OCI-LY7 (cell line): ENCODE measurements at regions not wholly inside any gene's neighbourhood (a gene's known extent, or its start where the extent isn't known, plus 50 kb on each side); places are given as distances from the start of the nearest gene placed in this dataset.

Experiments used
- BruUV-seq: library from RNA; stranded (reverse); fragments of 400-500 nt; replicated peaks from 2 replicates; lab custom pipeline; 2021; lab: Mats Ljungman, UMichigan
- CTCF ChIA-PET: fragments of 300-600 bp; sonication (Branson Sonifier 250); formaldehyde crosslinking; loops from one replicate; lab custom pipeline; 2022; ENCODE audit warnings: antibody characterized with exemption; ENCODE audit not compliant: unreplicated experiment; lab: Charles Lee
- POLR2A ChIA-PET: fragments of 300-600 bp; sonication (Branson Sonifier 250); formaldehyde crosslinking; loops from one replicate; lab custom pipeline; 2022; ENCODE audit warnings: antibody characterized with exemption; lab: Charles Lee
- DNase-seq: peaks from one replicate; pipeline ENCODE4 v3.0.0-alpha.2; 2015; ENCODE audit warnings: low spot score
- H2AFZ ChIP-seq: fragments of 200-600 bp; sonication (generic), shearing (Covaris generic); 2 replicates; pipeline ENCODE4 v1.6.1; 2014; ENCODE audit warnings: mild to moderate bottlenecking, antibody characterized with exemption, low read length, moderate library complexity
- H3K27ac ChIP-seq: fragments of 200-600 bp; sonication (generic); 2 replicates; pipeline ENCODE4 v1.5.1; 2014; ENCODE audit warnings: mixed run types, low read depth, mild to moderate bottlenecking, moderate library complexity, low read length, inconsistent platforms; ENCODE audit not compliant: poor library complexity, severe bottlenecking
- H3K36me3 ChIP-seq: fragments of 200-600 bp; sonication (generic); 2 replicates; pipeline ENCODE4 v1.6.1; 2014; ENCODE audit warnings: mild to moderate bottlenecking, antibody characterized with exemption, low read length, moderate library complexity, mixed read lengths; ENCODE audit not compliant: insufficient read depth
- H3K4me1 ChIP-seq: fragments of 200-600 bp; sonication (generic); 2 replicates; pipeline ENCODE4 v1.5.1; 2014; ENCODE audit warnings: mild to moderate bottlenecking, low read length; ENCODE audit not compliant: insufficient read depth, poor library complexity, severe bottlenecking
- H3K4me2 ChIP-seq: fragments of 200-600 bp; sonication (generic); 2 replicates; pipeline ENCODE4 v1.6.1; 2014; ENCODE audit warnings: mild to moderate bottlenecking, low read length
- H3K4me3 ChIP-seq: fragments of 200-600 bp; sonication (generic); 2 replicates; pipeline ENCODE4 v1.5.1; 2014; ENCODE audit warnings: mild to moderate bottlenecking, low read depth, low read length; ENCODE audit not compliant: poor library complexity, severe bottlenecking
- H3K79me2 ChIP-seq: fragments of 200-600 bp; sonication (generic); 2 replicates; pipeline ENCODE4 v1.6.1; 2016; ENCODE audit warnings: low read depth, mild to moderate bottlenecking, low read length, moderate library complexity, mixed read lengths; ENCODE audit not compliant: insufficient read depth
- H3K9me2 ChIP-seq: fragments of 200-600 bp; sonication (generic); 2 replicates; pipeline ENCODE4 v1.6.1; 2016; ENCODE audit warnings: mild to moderate bottlenecking, low read length, mixed read lengths; ENCODE audit not compliant: insufficient read depth
- H3K9me3 ChIP-seq: fragments of 200-600 bp; sonication (generic); 2 replicates; pipeline ENCODE4 v1.6.1; 2014; ENCODE audit warnings: mild to moderate bottlenecking, mixed run types, low read length, mixed read lengths
- H4K20me1 ChIP-seq: fragments of 200-600 bp; sonication (generic); 2 replicates; pipeline ENCODE4 v1.6.1; 2014; ENCODE audit warnings: mild to moderate bottlenecking, antibody characterized with exemption, low read length, moderate library complexity, mixed read lengths; ENCODE audit not compliant: insufficient read depth
- EZH2phosphoT487 ChIP-seq: fragments of 200-600 bp; sonication (generic); IDR thresholded peaks from 2 replicates; pipeline ENCODE4 v1.6.1; 2018; ENCODE audit warnings: low read depth, borderline replicate concordance, mild to moderate bottlenecking, mixed run types, antibody characterized with exemption, low read length, moderate library complexity, mixed read lengths
- intact Hi-C: fragments of 100-400 bp; cut with micrococcal nuclease; formaldehyde crosslinking; loops from one replicate; pipeline ENCODE4 v1.10.0; 2022; ENCODE audit not compliant: unreplicated experiment
- TF ChIP-seq, protein P1 (sequence below): fragments of 200-600 bp; sonication (generic); conservative IDR thresholded peaks from 2 replicates; pipeline ENCODE4 v1.5.1; 2014; ENCODE audit warnings: mild to moderate bottlenecking, antibody characterized with exemption, low read length, moderate library complexity, mixed read lengths

DNA sequence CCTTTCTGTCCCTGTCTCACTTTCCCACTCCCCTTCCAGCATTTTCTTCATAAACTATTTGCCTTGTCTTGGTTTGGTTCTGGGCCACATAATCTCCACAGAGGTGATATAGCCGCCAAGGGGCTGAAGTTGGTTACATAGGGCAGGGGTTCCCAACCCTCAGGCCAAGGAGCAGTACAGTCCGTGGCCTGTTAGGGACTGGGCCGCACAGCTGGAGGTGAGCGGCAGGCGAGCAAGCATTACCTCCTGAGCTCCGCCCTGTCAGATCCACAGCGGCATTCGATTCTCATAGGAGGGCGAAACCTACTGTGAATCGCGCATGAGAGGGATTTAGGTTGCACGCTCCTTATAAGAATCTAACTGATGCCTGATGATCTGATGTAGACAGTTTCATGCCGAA is 80.6 kb upstream of the HIF1A start:
- Histone ChIP-seq H3K27ac (no peak overlapping the region), H3K36me3 (no peaks in the 10 kb centered on the region), H3K4me1 (peaks cover 12% of the 10 kb centered on the region), H3K9me3 (no peaks in the 10 kb centered on the region), H4K20me1 (no peaks in the 10 kb centered on the region), H3K9me2 (no peaks in the 10 kb centered on the region), H3K79me2 (no peaks in the 10 kb centered on the region), H2AFZ (no peak overlapping the region), H3K4me3 (no peak overlapping the region), H3K4me2 (no peak overlapping the region)
- ChIA-PET CTCF (no interaction called here), POLR2A (interaction anchor here (0.5 kb wide), 1 partner anchor 9 kb away, joined by 5 read pairs; no protein-coding TSS in a partner anchor)
- no peak for DNase-seq
- TF ChIP-seq, protein P1, sequence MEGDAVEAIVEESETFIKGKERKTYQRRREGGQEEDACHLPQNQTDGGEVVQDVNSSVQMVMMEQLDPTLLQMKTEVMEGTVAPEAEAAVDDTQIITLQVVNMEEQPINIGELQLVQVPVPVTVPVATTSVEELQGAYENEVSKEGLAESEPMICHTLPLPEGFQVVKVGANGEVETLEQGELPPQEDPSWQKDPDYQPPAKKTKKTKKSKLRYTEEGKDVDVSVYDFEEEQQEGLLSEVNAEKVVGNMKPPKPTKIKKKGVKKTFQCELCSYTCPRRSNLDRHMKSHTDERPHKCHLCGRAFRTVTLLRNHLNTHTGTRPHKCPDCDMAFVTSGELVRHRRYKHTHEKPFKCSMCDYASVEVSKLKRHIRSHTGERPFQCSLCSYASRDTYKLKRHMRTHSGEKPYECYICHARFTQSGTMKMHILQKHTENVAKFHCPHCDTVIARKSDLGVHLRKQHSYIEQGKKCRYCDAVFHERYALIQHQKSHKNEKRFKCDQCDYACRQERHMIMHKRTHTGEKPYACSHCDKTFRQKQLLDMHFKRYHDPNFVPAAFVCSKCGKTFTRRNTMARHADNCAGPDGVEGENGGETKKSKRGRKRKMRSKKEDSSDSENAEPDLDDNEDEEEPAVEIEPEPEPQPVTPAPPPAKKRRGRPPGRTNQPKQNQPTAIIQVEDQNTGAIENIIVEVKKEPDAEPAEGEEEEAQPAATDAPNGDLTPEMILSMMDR = no peak
- TF ChIP-seq EZH2phosphoT487 = no peak
- intact Hi-C loops = no loop called here
- no TSS peak for BruUV-seq

DNA sequence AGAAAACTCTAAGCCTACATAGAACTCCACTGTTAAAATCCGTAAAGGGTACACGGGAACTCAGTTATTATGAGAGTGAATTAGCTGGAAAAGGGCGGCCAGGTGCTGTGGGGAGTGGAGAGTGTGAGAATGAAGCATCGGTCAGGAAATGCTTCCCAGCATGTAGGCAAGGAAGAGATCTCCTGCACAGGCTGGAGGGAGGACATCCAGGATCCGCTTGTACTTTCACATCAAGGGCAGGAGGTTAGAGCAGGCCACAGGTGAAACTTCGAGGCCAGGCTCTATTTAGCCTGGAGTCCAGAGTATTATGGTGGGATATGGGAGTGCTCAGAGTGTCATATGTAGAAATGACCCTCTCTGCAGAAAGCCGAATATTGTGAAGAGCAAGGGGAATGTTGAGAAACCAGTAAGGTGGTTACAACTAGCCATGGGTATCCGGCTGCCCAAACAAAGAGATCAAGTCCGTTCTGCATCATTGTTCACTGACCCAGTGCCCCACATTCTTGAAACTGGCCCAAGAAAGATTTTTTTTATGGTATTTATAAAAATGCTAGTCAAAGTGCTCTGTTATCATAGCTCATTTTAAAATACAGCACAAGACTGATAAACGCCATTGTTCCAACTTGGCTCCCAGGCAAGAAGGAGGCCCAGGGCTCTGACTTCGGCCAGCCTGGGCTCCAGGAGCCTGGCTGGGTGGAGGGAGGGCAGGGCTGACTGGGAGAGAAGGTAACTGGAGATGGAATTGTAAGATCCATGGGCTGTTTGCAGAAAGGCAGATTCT is 79.4 kb upstream of the HIF1A start:
- no peak for TF ChIP-seq EZH2phosphoT487
- TF ChIP-seq, protein P1 = no peak
- ChIA-PET POLR2A (interaction anchor here (0.6 to 1.2 kb wide), 4 partner anchors 12 to 1115 kb away, joined by 3 to 4 read pairs (median 4); no protein-coding TSS in a partner anchor), CTCF (interaction anchor here (1.1 kb wide), 1 partner anchor 30 kb away, joined by 3 read pairs; no protein-coding TSS in a partner anchor)
- no peaks in the 10 kb centered on the region for H3K4me1 ChIP-seq
- H3K9me3 ChIP-seq = no peaks in the 10 kb centered on the region
- no peaks in the 10 kb centered on the region for H3K9me2 ChIP-seq
- intact Hi-C loops = no loop called here
- no TSS peak for BruUV-seq
- no peak overlapping the region for H2AFZ ChIP-seq
- no peaks in the 10 kb centered on the region for H4K20me1 ChIP-seq
- H3K27ac ChIP-seq = no peak overlapping the region
- H3K4me2 ChIP-seq = no peak overlapping the region
- no peak for DNase-seq
- H3K4me3 ChIP-seq = no peak overlapping the region
- H3K36me3 ChIP-seq = no peaks in the 10 kb centered on the region
- no peaks in the 10 kb centered on the region for H3K79me2 ChIP-seq
